GM12875 (cell line): ENCODE measurements at regions not wholly inside any gene's neighbourhood (a gene's known extent, or its start where the extent isn't known, plus 50 kb on each side); places are given as distances from the start of the nearest gene placed in this dataset.

Experiments used
- H3K4me3 ChIP-seq: one replicate; pipeline ENCODE4 v1.5.1; 2011; ENCODE audit warnings: low read depth, low read length, control low read depth
- TF ChIP-seq, protein P1 (sequence below): IDR thresholded peaks from 2 replicates; pipeline ENCODE4 v1.5.1; 2011; ENCODE audit warnings: low read depth, mild to moderate bottlenecking, control low read depth, inconsistent platforms, low read length, moderate library complexity, borderline replicate concordance; ENCODE audit not compliant: insufficient read depth

DNA sequence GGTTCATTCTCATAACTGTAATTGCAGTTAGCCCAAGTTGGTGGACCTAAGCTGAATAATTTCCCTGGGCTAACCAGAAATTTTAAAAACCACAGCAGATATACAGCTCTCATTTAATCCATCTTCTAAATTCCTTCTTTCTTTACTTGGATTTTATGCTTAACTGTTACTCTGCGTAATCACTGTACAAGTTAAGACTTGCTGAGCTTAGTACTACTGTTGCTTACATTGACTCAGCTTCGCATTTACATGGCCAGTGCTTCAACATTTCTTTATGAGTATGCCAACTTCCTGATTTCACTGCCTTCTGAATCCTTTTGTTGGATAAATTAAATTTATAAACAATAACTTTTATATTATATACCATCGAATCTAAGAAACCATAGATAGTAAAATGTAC lies 147.4 kb downstream of the SLC38A4 start:
- TF ChIP-seq, protein P1, sequence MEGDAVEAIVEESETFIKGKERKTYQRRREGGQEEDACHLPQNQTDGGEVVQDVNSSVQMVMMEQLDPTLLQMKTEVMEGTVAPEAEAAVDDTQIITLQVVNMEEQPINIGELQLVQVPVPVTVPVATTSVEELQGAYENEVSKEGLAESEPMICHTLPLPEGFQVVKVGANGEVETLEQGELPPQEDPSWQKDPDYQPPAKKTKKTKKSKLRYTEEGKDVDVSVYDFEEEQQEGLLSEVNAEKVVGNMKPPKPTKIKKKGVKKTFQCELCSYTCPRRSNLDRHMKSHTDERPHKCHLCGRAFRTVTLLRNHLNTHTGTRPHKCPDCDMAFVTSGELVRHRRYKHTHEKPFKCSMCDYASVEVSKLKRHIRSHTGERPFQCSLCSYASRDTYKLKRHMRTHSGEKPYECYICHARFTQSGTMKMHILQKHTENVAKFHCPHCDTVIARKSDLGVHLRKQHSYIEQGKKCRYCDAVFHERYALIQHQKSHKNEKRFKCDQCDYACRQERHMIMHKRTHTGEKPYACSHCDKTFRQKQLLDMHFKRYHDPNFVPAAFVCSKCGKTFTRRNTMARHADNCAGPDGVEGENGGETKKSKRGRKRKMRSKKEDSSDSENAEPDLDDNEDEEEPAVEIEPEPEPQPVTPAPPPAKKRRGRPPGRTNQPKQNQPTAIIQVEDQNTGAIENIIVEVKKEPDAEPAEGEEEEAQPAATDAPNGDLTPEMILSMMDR, result no peak
- H3K4me3 ChIP-seq, result no peak overlapping the region

DNA sequence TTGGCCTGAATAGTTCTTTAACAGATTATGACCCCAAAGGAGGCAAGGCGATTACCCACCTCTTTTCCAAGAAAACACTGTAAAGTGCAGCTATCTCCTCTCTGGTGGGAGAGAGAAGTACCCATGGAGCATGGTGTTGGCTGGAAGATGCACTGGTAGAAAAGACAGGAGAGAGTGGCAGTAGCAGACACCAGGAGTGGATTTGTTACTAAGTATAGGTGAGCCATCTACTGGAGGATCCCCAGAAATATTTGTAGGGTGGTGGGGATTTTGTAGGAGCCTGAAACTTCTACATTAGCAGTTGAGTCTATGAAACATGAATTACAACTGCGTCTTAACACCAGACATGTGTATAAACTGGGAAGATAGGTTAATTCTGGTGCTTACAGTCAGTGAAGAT lies 148.0 kb downstream of the SLC38A4 start:
- no peak overlapping the region for H3K4me3 ChIP-seq
- TF ChIP-seq, protein P1, result no peak

DNA sequence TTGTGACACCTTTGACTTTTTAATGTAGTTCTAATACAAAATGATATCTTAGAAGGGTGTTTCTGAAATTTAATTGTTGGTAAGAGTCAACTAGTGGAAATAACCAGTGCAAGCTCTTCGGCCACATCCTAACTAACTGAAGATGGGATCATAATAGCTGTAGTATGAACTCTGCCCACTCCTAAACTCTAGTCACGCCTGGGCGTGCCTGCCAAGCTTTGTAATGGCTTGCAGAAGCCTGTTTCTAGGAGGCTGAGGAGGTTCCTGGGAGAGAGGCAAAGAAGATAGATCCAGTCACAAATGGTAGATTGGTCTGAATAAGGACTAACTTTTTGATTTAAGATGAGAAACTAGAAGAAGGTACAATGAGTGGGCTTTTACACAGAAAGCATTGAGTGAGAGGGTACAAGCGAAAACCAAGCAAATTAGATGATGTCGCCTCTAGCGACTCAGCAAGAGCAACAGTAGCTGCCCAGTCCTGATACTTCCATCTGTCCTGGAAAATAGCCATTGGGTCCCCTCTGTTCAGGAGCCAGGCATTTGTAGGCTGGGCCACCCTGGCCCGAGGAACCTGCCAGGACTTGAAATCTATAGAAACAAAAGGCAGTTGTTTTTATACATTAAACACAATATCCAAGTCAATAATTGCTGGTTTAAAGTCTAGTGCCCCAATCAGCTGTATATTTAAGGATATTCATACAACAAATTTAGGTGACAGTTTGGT lies 148.8 kb downstream of the SLC38A4 start:
- H3K4me3 ChIP-seq, result no peak overlapping the region
- TF ChIP-seq, protein P1, result no peak

DNA sequence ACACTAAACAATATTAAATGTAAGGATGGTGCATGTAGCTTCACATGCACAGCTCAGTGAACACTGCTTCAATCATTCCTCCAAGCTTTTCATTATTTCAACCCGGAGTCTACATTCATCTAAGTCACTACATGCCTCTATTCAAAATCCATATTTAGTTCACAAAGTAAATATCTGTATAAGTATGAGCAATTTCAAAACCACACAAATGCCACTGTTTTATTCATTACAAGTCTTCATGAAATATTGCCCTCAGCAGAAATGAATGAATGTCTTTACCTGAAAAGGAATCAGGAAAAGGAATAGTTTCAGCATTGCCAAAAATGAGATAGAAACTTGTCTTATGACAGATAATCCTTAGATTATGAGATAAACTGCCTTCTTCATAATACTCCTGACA lies 149.4 kb downstream of the SLC38A4 start:
- H3K4me3 ChIP-seq, result no peak overlapping the region
- TF ChIP-seq, protein P1, result no peak

DNA sequence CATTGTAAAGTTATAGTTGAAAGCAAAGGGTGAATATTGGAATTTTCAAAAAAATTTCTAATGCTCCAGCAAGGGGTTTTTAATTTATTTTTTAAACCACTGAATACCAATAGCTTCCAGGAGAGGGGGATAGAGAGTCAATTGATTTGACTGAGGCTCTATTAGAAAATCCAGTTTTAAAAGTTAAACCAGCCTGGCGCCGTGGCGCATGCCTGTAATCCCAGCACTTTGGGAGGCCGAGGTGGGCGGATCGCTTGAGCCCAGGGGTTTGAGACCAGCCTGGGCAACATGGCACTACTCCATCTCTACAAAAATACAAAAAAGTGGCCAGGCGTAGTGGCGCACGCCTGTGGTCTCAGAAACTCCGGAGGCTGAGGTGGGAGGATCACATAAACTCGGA lies 150.1 kb downstream of the SLC38A4 start:
- no peak overlapping the region for H3K4me3 ChIP-seq
- TF ChIP-seq, protein P1, result 0 out of 2 replicates have a peak, but pooled peaks have one; percentile 16

DNA sequence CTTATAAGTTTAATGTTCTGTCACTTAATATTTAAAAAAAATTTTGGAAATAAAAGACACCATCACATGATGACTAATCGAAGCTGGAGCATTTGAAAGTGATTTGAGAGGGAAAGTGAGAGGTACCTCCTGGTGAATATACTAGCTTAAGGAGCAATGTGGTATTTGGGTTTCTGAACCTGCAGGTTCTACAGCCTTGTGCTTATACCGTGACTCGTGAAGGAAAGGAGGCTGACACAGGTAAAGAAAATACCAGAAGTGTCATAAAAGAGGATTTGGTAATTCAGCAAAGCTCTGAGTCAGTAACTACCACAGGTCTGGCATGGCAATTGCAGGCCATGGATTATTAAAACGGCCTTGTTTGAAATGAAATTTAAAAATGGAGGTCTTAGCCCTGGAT lies 151.0 kb downstream of the SLC38A4 start:
- TF ChIP-seq, protein P1, result no peak
- no peak overlapping the region for H3K4me3 ChIP-seq

DNA sequence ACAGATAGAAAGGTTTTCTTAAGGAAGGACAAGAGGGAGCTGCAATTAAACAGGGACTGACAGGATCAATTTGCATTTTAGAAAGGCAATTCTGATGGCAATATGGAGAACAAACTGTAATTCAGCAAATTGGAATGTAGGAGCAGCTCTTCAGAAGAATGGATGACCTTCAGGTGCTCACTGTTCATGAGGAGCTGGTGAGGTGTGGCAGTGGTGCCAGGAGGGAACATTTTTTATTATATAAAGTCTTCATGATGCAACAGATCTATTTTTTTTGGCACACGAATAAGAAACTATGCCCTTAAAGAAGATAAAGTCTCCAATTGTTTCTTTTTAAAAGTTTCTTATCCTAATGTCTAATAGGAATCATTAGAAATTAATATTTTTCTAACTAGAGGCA lies 151.7 kb downstream of the SLC38A4 start:
- H3K4me3 ChIP-seq, result no peak overlapping the region
- TF ChIP-seq, protein P1, result no peak
